ENCODE measurements at regions not wholly inside any gene's neighbourhood (a gene's known extent, or its start where the extent isn't known, plus 50 kb on each side); places are given as distances from the start of the nearest gene placed in this dataset.
"Not testable (repeated sequence)": the region's sequence is repeated elsewhere in the genome, so short reads cannot be mapped to it uniquely, and the experiment has no call there.

GRCh38 chr3:5644773-5645670 is 457.5 kb downstream of the EDEM1 start:
- no peak for DNase-seq

GRCh38 chr3:5645692-5646410 is 458.3 kb downstream of the EDEM1 start:
- DNase-seq = no peak

- DNase-seq = no peak
These were observed 462.8 kb downstream of the EDEM1 start for GRCh38 chr3:5650303-5650702.

- DNase-seq = no peak
These were observed 463.8 kb downstream of the EDEM1 start for GRCh38 chr3:5651351-5651750.

- no peak for DNase-seq
These were observed 466.1 kb downstream of the EDEM1 start for GRCh38 chr3:5653426-5654143.

- DNase-seq = no peak
These were observed 469.6 kb downstream of the EDEM1 start for GRCh38 chr3:5657106-5657505.

- DNase-seq = no peak
These were observed 476.1 kb downstream of the EDEM1 start for GRCh38 chr3:5663601-5664000.

- no peak for DNase-seq
These were observed 478.9 kb downstream of the EDEM1 start for GRCh38 chr3:5666455-5666854.

GRCh38 chr3:5673521-5673920 is 486.0 kb downstream of the EDEM1 start:
- DNase-seq = no peak

GRCh38 chr3:5675319-5675718 is 487.8 kb downstream of the EDEM1 start:
- DNase-seq = no peak

GRCh38 chr3:5677555-5677954 is 490.0 kb downstream of the EDEM1 start:
- no peak for DNase-seq

- no peak for DNase-seq
These were observed 490.7 kb downstream of the EDEM1 start for GRCh38 chr3:5678248-5678647.

- no peak for DNase-seq
These were observed 491.3 kb downstream of the EDEM1 start for GRCh38 chr3:5678844-5679243.

- no peak for DNase-seq
These were observed 499.7 kb downstream of the EDEM1 start for GRCh38 chr3:5687230-5687629.

- no peak for DNase-seq
These were observed 503.0 kb downstream of the EDEM1 start for GRCh38 chr3:5690490-5690889.

GRCh38 chr3:5690904-5691532 is 503.5 kb downstream of the EDEM1 start:
- no peak for DNase-seq

- no peak for DNase-seq
These were observed 504.9 kb downstream of the EDEM1 start for GRCh38 chr3:5692446-5692845.

- DNase-seq = no peak
These were observed 506.8 kb downstream of the EDEM1 start for GRCh38 chr3:5694266-5694665.

GRCh38 chr3:5698851-5699250 is 511.3 kb downstream of the EDEM1 start:
- no peak for DNase-seq

GRCh38 chr3:5699313-5699712 is 511.8 kb downstream of the EDEM1 start:
- DNase-seq = no peak

GRCh38 chr3:5699811-5700210 is 512.3 kb downstream of the EDEM1 start:
- no peak for DNase-seq

- DNase-seq = not testable (repeated sequence)
These were observed 513.5 kb downstream of the EDEM1 start for GRCh38 chr3:5701005-5701404.

GRCh38 chr3:5707794-5708193 is 520.3 kb downstream of the EDEM1 start:
- DNase-seq = no peak
